ENCODE measurements at regions not wholly inside any gene's neighbourhood (a gene's known extent, or its start where the extent isn't known, plus 50 kb on each side); places are given as distances from the start of the nearest gene placed in this dataset.

- H3K9me3 ChIP-seq: no peaks in the 10 kb centered on the region
- H3K4me1 ChIP-seq (ENCODE audit: control insufficient read depth in 1 of 2, insufficient read depth in 2 of 2, low read depth in 1 of 2, low read length in 1 of 2): peaks cover 0 to 3% of the 10 kb centered on the region in 2 experiments; a peak in 1 of 4 replicates
- no peaks in the 10 kb centered on the region for H3F3A ChIP-seq (replicated peaks; ENCODE audit: insufficient read depth)
- POLR2A ChIA-PET: no interaction called here
- TF ChIP-seq SMC3 (IDR thresholded peaks at IDR 0.05; ENCODE audit: low read depth, low read length) (no peak; the same call in 1 of the 2 replicates), RAD21 (IDR thresholded peaks at IDR 0.05; ENCODE audit: low read length) (peak; percentile 53), CHD2 (IDR thresholded peaks at IDR 0.05; ENCODE audit: low read length, partially characterized antibody) (no peak)
- TF ChIP-seq, protein P1, sequence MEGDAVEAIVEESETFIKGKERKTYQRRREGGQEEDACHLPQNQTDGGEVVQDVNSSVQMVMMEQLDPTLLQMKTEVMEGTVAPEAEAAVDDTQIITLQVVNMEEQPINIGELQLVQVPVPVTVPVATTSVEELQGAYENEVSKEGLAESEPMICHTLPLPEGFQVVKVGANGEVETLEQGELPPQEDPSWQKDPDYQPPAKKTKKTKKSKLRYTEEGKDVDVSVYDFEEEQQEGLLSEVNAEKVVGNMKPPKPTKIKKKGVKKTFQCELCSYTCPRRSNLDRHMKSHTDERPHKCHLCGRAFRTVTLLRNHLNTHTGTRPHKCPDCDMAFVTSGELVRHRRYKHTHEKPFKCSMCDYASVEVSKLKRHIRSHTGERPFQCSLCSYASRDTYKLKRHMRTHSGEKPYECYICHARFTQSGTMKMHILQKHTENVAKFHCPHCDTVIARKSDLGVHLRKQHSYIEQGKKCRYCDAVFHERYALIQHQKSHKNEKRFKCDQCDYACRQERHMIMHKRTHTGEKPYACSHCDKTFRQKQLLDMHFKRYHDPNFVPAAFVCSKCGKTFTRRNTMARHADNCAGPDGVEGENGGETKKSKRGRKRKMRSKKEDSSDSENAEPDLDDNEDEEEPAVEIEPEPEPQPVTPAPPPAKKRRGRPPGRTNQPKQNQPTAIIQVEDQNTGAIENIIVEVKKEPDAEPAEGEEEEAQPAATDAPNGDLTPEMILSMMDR (IDR thresholded peaks at IDR 0.05): peak; percentile 48
- H3K4me2 ChIP-seq: no peak overlapping the region
- H3K9me2 ChIP-seq: no peaks in the 10 kb centered on the region
- peak overlapping the region in 1 of 2 experiments; percentile 33; a peak in 1 of 4 replicates for H3K27ac ChIP-seq (ENCODE audit: low read depth in 2 of 2, low read length in 1 of 2)
- CTCF ChIA-PET: interaction anchor here (0.5 to 1.3 kb wide), 5 partner anchors 10 to 679 kb away, joined by 3 to 4 read pairs (median 3); no protein-coding TSS in a partner anchor
- no peak overlapping the region for H3K4me3 ChIP-seq (ENCODE audit: low read depth in 2 of 2, low read length in 1 of 2)
- no peaks in the 10 kb centered on the region for H3K79me2 ChIP-seq (ENCODE audit: insufficient read depth)
- H3K27me3 ChIP-seq (ENCODE audit: insufficient read depth): no peaks in the 10 kb centered on the region
- DNase-seq: peak; percentile 25
- H2AFZ ChIP-seq (ENCODE audit: low read depth): no peak overlapping the region
- no peaks in the 10 kb centered on the region for H4K20me1 ChIP-seq (ENCODE audit: insufficient read depth)
- H3K9ac ChIP-seq: no peak overlapping the region
- WGBS (ENCODE audit: low lambda C conversion rate): 65% methylated on average over 3 of the region's 3 CpGs
- H3K36me3 ChIP-seq (replicated peaks in 1 of 2; ENCODE audit: control insufficient read depth in 1 of 2, insufficient read depth in 2 of 2, low read length in 1 of 2): no peaks in the 10 kb centered on the region
Measured at GRCh38 chr6:14711056-14711703, 534.7 kb upstream of the JARID2 start.

DNA sequence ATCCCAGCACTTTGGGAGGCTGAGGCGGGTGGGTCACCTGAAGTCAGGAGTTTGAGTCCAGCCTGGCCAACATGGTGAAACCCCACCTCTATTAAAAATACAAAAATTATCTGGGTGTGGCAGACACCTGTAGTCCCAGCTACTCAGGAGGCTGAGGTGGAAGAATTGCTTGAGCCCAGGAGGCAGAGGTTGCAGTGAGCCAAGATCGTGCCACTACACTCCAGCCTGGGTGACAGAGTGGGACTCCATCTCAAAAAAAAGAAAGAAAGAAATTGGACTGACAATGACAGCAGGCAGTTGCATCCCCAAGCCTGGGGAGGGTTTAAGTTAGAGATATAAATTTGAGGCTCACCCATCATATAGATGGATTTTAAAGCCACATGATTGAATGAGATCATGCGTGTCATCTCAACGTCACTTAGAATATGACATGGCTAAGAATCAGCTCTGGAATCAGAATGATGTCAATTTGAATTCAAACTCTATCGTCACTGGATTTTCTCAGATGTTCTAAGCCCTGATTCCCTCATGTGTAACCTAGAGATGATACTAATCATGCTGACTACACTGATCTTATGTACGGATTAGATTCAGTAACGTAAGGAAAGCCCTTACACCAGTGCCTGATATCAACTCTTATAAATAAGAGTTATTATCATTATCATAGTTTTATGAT, 534.0 kb upstream of the JARID2 start:
- Histone ChIP-seq H3K9me3 (no peaks in the 10 kb centered on the region), H3K27ac (ENCODE audit: low read depth in 2 of 2, low read length in 1 of 2) (peak overlapping the region in 1 of 2 experiments; percentile 33; a peak in 1 of 4 replicates), H3K4me3 (ENCODE audit: low read depth in 2 of 2, low read length in 1 of 2) (no peak overlapping the region), H3K4me1 (ENCODE audit: control insufficient read depth in 1 of 2, insufficient read depth in 2 of 2, low read depth in 1 of 2, low read length in 1 of 2) (peaks cover 0 to 3% of the 10 kb centered on the region in 2 experiments; a peak in 1 of 4 replicates), H3F3A (replicated peaks; ENCODE audit: insufficient read depth) (no peaks in the 10 kb centered on the region), H3K9ac (no peak overlapping the region), H2AFZ (ENCODE audit: low read depth) (no peak overlapping the region), H4K20me1 (ENCODE audit: insufficient read depth) (no peaks in the 10 kb centered on the region), H3K27me3 (ENCODE audit: insufficient read depth) (no peaks in the 10 kb centered on the region), H3K9me2 (no peaks in the 10 kb centered on the region), H3K4me2 (no peak overlapping the region), H3K36me3 (replicated peaks in 1 of 2; ENCODE audit: control insufficient read depth in 1 of 2, insufficient read depth in 2 of 2, low read length in 1 of 2) (no peaks in the 10 kb centered on the region), H3K79me2 (ENCODE audit: insufficient read depth) (no peaks in the 10 kb centered on the region)
- POLR2A ChIA-PET: interaction anchor here (0.5 to 0.6 kb wide), 2 partner anchors 12 to 937 kb away, joined by 3 read pairs; no protein-coding TSS in a partner anchor
- no peak for DNase-seq
- TF ChIP-seq, protein P2, sequence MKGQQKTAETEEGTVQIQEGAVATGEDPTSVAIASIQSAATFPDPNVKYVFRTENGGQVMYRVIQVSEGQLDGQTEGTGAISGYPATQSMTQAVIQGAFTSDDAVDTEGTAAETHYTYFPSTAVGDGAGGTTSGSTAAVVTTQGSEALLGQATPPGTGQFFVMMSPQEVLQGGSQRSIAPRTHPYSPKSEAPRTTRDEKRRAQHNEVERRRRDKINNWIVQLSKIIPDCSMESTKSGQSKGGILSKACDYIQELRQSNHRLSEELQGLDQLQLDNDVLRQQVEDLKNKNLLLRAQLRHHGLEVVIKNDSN (IDR thresholded peaks at IDR 0.05; ENCODE audit: borderline replicate concordance, low read depth): no peak
- TF ChIP-seq EP300 (IDR thresholded peaks at IDR 0.05; ENCODE audit: borderline replicate concordance in 1 of 2, low read depth in 1 of 2, low read length in 1 of 2) (no peak), RFX5 (IDR thresholded peaks at IDR 0.05; ENCODE audit: low read length) (no peak), JUND (IDR thresholded peaks at IDR 0.05) (no peak), MXI1 (IDR thresholded peaks at IDR 0.05; ENCODE audit: low read depth, low read length) (no peak), NRF1 (IDR thresholded peaks at IDR 0.05; ENCODE audit: low read depth, low read length) (no peak), IRF3 (IDR thresholded peaks at IDR 0.05; ENCODE audit: low read depth, low read length) (no peak), MEF2A (IDR thresholded peaks at IDR 0.05; ENCODE audit: borderline replicate concordance, low read depth) (no peak), GATA2 (CRISPR knock-in tag; IDR thresholded peaks at IDR 0.05) (no peak), YY1 (IDR thresholded peaks at IDR 0.05; ENCODE audit: low read depth) (no peak), SMC3 (IDR thresholded peaks at IDR 0.05; ENCODE audit: low read depth, low read length) (no peak), GABPA (IDR thresholded peaks at IDR 0.05; ENCODE audit: low read depth) (no peak)
- TF ChIP-seq, protein P1 (IDR thresholded peaks at IDR 0.05): no peak
- WGBS (ENCODE audit: low lambda C conversion rate): 76% methylated on average over 7 of the region's 7 CpGs
- CTCF ChIA-PET: interaction anchor here (0.5 to 1.3 kb wide), 3 partner anchors 15 to 678 kb away, joined by 3 read pairs; no protein-coding TSS in a partner anchor

All from SK-N-SH (cell line).